ENCODE measurements at regions not wholly inside any gene's neighbourhood (a gene's known extent, or its start where the extent isn't known, plus 50 kb on each side); places are given as distances from the start of the nearest gene placed in this dataset.

DNA sequence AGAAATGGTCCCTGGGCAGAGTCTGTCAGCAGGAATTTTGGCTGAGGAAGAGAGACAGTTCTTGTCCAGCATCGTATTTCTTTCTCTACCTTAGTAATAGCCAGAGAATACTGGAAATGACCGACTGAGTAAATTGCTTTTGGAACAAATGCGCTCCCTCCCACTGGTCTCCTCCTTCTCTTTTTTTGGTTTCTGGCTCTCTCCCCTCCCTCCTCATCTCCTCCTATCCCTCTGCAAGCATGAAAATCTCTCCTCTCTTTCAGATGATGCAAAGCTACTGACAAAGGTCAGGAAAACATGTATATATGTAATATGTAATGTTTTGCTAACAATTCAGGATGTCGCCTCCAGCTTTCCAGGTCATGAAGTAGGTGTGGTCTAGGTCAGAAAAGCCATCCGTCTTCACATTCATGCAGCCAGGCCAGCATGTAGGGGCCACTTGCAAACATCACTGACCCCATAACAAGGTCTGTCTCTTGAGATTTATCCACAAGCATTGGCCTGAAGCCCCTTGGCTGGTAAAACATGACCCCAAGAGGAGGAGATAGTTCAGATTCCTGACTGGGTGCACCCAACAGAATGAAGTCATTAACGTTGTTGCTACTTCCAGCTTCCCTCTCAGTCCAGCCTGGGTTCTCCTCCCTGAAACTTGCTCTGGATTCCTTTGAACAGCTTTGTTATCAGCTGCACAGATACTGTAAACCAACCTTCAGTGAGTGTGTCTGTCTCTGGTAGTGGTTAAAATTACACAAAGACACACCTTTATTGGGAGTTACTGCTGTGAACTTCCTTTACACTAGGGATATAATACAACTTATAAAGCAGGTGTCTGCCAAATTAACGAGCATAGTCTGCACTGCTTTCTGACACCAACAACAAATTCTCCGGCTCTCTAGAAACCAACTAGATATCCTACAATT lies 864.4 kb upstream of the KLHL29 start:
- no peak for DNase-seq

DNA sequence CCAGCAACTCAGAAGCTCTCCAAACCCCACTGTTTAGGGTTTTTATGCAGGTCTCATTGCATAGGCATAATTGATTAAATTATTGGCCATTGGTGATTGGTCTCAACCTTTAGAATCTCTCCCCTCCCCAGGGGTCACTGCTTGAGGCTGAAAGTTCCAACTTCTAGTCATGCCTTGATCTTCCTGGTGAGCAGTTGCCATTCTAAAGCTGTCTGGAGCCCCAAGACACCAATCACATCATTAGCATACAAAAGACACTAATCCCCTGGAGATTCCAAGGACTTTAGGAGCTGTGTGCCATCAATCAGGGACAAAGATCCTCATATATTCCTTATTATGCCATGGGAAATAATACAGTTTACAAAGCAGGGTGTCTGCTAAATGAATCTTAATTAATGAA lies 863.4 kb upstream of the KLHL29 start:
- no peak for DNase-seq

GRCh38 chr2:22525681-22526080 lies 859.3 kb upstream of the KLHL29 start:
- DNase-seq, result no peak

GRCh38 chr2:22530131-22530530 lies 854.8 kb upstream of the KLHL29 start:
- DNase-seq, result no peak

DNA sequence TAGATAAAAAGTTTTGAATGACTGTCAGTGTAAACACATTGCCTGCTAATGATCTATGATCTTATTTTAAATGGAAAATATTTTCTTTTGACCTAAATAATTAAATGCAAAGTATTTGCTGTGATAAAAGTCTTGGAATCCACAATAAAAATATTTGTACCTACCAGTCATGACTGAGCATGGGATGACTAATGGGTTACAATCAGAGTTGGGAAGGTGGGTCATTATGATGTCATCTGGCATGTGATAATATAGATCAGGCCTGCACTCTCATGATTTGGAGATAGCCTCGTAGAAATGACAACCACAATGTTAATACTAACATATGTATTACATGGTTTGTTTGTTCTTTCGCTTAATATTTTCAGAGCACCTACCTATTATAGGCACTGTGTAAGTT lies 848.8 kb upstream of the KLHL29 start:
- no peak for DNase-seq

- DNase-seq, result no peak
Measured at GRCh38 chr2:22554453-22554852, 830.5 kb upstream of the KLHL29 start.

- DNase-seq, result no peak
Measured at GRCh38 chr2:22557406-22557805, 827.6 kb upstream of the KLHL29 start.

- no peak for DNase-seq
Measured at GRCh38 chr2:22560021-22560420, 825.0 kb upstream of the KLHL29 start.

DNA sequence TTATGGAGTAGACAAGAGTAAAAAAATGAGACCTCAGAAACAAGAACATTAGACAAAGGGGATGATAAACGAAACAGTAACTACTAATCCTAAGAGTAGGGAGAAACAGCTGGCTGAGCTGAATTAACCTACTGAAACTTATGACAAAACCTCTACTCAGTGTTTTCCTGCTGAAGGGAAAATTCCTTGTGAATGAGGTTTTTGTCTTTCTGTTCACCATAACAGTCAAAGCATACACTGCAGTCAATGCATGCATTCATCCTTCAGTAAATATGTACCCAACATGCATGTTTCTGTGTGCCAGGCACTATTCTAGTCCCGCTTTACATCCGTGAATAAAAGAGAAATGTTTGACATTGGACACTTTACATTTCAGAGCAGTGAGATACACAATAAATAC lies 805.6 kb upstream of the KLHL29 start:
- DNase-seq, result no peak

GRCh38 chr2:22582107-22582506 lies 802.9 kb upstream of the KLHL29 start:
- no peak for DNase-seq

- DNase-seq, result no peak
Measured at GRCh38 chr2:22596306-22596705, 788.7 kb upstream of the KLHL29 start.

DNA sequence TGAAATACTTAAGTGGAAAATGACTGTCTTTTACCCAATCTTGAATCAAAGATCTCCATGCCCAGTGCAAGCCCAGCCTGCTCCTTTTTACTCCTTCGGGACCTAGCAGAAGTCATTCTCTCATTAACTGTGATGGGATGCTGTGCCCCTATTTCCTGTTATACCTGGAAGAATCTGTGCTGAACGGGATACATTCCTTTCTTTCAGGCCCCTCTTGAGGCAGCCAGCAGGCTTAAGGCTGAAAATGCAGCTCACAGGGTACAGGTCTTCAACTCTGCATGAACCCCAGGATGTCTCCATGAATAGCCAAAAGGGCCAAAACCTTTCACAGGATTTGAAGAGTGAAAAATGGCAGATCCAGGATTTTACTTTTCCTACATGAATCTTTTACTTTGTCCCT lies 784.8 kb upstream of the KLHL29 start:
- no peak for DNase-seq

- DNase-seq, result no peak
Measured at GRCh38 chr2:22600999-22601398, 784.0 kb upstream of the KLHL29 start.

- no peak for DNase-seq
Measured at GRCh38 chr2:22604136-22604535, 780.8 kb upstream of the KLHL29 start.

DNA sequence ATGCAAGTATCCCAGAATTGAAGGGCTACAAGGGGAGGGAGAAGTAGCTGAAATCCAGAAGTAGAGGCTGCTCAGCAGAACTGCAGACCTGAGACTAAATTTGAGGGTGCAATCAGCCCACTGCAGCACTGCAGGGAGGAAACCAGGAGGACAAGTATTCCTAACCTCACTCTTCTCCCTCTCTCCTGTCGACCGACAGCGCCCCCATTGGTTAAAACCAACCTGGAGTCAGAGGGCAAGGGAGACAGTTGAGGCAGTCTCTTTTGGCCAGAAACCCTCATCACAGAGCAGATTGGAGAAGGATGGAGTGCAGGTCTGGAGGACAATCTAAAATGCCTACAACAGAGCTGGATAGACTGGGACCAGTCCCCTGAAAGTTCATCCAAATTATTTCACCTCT lies 768.9 kb upstream of the KLHL29 start:
- no peak for DNase-seq

DNA sequence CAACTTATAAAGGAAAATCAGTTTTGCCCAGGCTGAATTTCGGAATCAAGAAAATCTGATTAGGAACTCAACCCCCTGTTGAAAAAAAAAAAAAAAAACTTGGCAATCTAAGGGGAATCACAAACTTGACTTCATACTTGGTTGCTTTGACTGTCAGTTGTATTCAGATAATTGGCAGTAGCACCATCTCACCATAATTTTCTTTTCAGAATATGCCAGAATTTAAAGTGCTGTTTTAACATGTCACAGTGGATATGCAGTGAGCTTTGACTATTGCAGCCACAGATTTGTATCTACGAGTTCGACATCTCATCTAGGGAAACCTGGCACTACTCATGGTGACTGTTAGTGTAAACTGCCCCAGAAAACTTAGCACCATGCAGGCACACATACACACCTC lies 761.4 kb upstream of the KLHL29 start:
- peak in 1 of 2 experiments; percentile 47 for DNase-seq

- DNase-seq, result no peak
Measured at GRCh38 chr2:22626621-22627020, 758.4 kb upstream of the KLHL29 start.

- DNase-seq, result no peak
Measured at GRCh38 chr2:22628221-22628620, 756.8 kb upstream of the KLHL29 start.

GRCh38 chr2:22628906-22629305 lies 756.1 kb upstream of the KLHL29 start:
- DNase-seq, result no peak

- DNase-seq, result no peak
Measured at GRCh38 chr2:22634167-22634566, 750.8 kb upstream of the KLHL29 start.

DNA sequence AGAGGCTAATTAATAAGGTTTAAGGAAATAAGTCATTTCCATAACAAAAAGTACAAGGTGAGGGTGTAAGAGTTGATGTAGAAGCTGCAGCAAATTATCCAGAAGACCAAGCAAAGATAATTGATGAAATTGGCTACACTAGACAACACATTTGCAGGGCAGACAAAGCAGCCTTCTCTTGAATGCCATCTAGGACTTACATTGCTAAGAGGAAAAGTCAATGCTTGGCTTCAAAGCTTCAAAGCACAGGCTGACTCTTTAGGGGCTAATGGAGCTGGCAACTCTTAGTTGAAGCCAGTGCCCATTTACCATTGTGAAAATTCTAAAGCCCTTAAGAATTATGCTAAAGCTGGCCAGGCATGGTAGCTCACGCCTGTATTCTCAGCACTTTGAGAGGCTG lies 728.6 kb upstream of the KLHL29 start:
- no peak for DNase-seq

GRCh38 chr2:22673529-22673928 lies 711.5 kb upstream of the KLHL29 start:
- no peak for DNase-seq

DNA sequence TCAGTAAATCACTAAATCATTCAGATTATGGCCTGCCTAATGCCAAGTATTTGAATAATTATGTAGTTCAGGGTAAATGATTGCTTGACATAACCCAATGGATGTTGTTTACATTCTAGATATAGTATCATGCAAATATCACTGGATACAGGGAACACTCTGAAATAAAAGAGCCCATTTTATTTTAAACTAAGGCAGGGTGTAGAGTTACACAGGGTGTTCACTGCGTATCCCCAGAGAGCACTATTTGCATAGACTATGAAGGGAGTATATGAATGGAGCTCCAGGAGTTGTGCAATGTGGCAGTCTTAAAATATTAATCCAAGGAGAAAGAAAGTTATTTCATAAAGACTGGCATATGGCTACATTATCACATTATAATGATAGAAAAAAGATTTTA lies 701.1 kb upstream of the KLHL29 start:
- DNase-seq, result no peak

DNA sequence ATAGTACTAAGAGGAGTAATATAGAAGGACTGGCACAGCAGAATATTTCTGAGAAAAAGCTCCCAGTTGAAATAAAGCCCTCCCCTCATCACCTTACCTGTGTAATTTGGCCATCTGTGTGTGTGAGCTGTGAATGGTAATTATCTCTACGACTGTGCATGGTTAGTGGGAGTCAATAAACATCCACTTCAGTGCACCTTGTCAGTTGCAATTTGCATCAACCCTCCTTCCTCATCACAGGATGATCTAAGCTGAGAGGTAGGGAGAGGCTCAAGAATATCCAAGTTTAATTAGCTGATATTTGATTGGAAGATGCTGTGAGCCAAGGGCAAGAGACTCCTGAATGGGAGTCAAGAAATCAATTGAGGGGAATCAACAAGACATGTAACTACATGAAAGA lies 694.9 kb upstream of the KLHL29 start:
- no peak for DNase-seq

DNA sequence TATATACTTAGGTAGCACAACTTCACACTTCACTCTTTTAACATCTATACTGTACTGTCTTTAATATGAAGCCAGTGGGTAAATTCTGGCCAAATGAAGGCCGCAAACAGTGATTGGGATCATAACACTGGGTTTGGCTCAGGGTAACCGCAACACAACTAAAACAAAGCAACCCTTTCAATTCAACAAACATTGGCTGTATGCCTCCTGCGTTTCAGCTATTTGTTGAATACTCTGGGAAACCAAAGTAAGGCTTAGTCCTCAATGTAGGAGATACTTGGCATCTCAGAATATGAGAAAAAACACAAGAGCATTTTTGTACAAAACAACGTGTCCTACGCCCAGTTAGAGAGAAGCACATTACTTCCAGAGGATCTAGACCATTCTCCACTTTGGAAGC lies 693.3 kb upstream of the KLHL29 start:
- DNase-seq, result no peak
